PC-3 (cell line): ENCODE measurements at regions not wholly inside any gene's neighbourhood (a gene's known extent, or its start where the extent isn't known, plus 50 kb on each side); places are given as distances from the start of the nearest gene placed in this dataset.
"Not testable (repeated sequence)": the region's sequence is repeated elsewhere in the genome, so short reads cannot be mapped to it uniquely, and the experiment has no call there.

Experiments
- ATAC-seq: fragments of 200-7000 bp; cut with Tn5 transposase; 2 replicates; pipeline ENCODE4 v1.9.1; 2020; ENCODE audit warnings: mild to moderate bottlenecking, moderate library complexity
- BruUV-seq: library from RNA; stranded (reverse); fragments of 400-500 nt; replicated peaks from 2 replicates; lab custom pipeline; 2021; lab: Mats Ljungman, UMichigan
- CTCF ChIA-PET: fragments of 300-600 bp; sonication (Branson Sonifier 250); formaldehyde crosslinking; loops from one replicate; lab custom pipeline; 2022; ENCODE audit warnings: antibody characterized with exemption; lab: Charles Lee
- POLR2A ChIA-PET: fragments of 300-600 bp; sonication (Branson Sonifier 250); formaldehyde crosslinking; loops from one replicate; lab custom pipeline; 2022; ENCODE audit warnings: antibody characterized with exemption; ENCODE audit not compliant: unreplicated experiment; lab: Charles Lee
- DNase-seq: peaks from one replicate; pipeline ENCODE4 v3.0.0-alpha.2; 2015
- H2AFZ ChIP-seq: fragments of 300-600 bp; sonication (generic); 2 replicates; pipeline ENCODE4 v1.6.0; 2016; ENCODE audit warnings: antibody characterized with exemption, low read length
- H3F3A ChIP-seq: fragments of 300-600 bp; sonication (generic); one replicate; pipeline ENCODE4 v1.6.0; 2017; ENCODE audit warnings: antibody characterized with exemption, low read length, control low read depth, mild to moderate bottlenecking; ENCODE audit not compliant: unreplicated experiment
- H3K27ac ChIP-seq: fragments of 300-600 bp; sonication (generic); 2 replicates; pipeline ENCODE4 v1.5.1; 2016; ENCODE audit warnings: mild to moderate bottlenecking, low read length
- H3K27me3 ChIP-seq: fragments of 300-600 bp; sonication (generic); 2 replicates; pipeline ENCODE4 v1.6.1; 2016; ENCODE audit warnings: low read length, mixed read lengths
- H3K36me3 ChIP-seq: fragments of 300-600 bp; sonication (generic); 2 replicates; pipeline ENCODE4 v1.6.1; 2016; ENCODE audit warnings: low read depth, mixed run types, low read length, mixed read lengths
- H3K4me1 ChIP-seq: fragments of 300-600 bp; sonication (generic); 2 replicates; pipeline ENCODE4 v1.5.1; 2016; ENCODE audit warnings: low read length; ENCODE audit not compliant: insufficient read depth
- H3K4me2 ChIP-seq: fragments of 300-600 bp; sonication (generic); 2 replicates; pipeline ENCODE4 v1.6.0; 2016; ENCODE audit warnings: low read length
- H3K4me3 ChIP-seq: fragments of 300-600 bp; sonication (generic); 2 replicates; pipeline ENCODE4 v1.5.1; 2016; ENCODE audit warnings: mild to moderate bottlenecking, low read length, mixed read lengths
- H3K79me2 ChIP-seq: fragments of 300-600 bp; sonication (generic); 2 replicates; pipeline ENCODE4 v1.6.1; 2017; ENCODE audit warnings: low read length, mixed read lengths
- H3K9ac ChIP-seq: fragments of 300-600 bp; sonication (generic); 2 replicates; pipeline ENCODE4 v1.6.0; 2016; ENCODE audit warnings: mild to moderate bottlenecking, low read length
- H3K9me2 ChIP-seq: fragments of 300-600 bp; sonication (generic); replicated peaks from 2 replicates; pipeline ENCODE4 v1.6.1; 2016; ENCODE audit warnings: mixed run types, low read length, mixed read lengths
- H3K9me3 ChIP-seq: fragments of 300-600 bp; sonication (generic); 2 replicates; pipeline ENCODE4 v1.6.1; 2016; ENCODE audit warnings: low read length, mixed read lengths
- H4K20me1 ChIP-seq: fragments of 300-600 bp; sonication (generic); 2 replicates; pipeline ENCODE4 v1.6.1; 2016; ENCODE audit warnings: low read length, mixed read lengths
- EZH2 ChIP-seq: fragments of 300-600 bp; sonication (generic); IDR thresholded peaks from one replicate; pipeline ENCODE4 v1.6.1; 2017; ENCODE audit warnings: antibody characterized with exemption, mild to moderate bottlenecking, low read length; ENCODE audit not compliant: unreplicated experiment
- EZH2phosphoT487 ChIP-seq: fragments of 300-600 bp; sonication (generic); IDR thresholded peaks from 2 replicates; pipeline ENCODE4 v1.6.1; 2018; ENCODE audit warnings: mild to moderate bottlenecking, antibody characterized with exemption, low read length, borderline replicate concordance
- intact Hi-C: fragments of 100-400 bp; cut with micrococcal nuclease; formaldehyde crosslinking; loops from 2 replicates; pipeline ENCODE4 v1.9.0; 2023
- TF ChIP-seq, protein P1 (sequence below): fragments of 300-600 bp; sonication (generic); conservative IDR thresholded peaks from 2 replicates; pipeline ENCODE4 v1.5.1; 2017; ENCODE audit warnings: antibody characterized with exemption, low read depth, mild to moderate bottlenecking, low read length

DNA sequence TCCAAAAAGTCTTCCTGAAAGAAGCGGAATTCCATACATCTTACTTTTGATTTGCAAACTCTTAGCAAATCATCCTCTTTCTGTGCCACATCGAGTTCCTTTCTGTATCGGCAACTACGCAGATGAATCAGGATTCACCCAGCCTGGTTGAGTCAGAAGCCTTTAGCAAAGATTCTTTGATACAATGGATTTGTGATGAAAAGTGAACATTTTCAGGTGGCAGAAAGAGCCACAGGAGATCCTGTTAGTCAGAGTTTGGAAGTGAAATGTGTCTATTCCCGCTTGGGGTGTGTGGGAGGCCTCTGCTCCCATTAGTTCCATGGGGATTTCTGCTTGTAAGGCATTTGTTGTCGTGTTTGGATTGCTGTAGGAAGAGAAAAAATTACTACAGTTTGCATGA is 351.8 kb upstream of the WWC1 start:
- H3K36me3 ChIP-seq: no peaks in the 10 kb centered on the region
- no peaks in the 10 kb centered on the region for H3F3A ChIP-seq
- no peak overlapping the region for H3K27ac ChIP-seq
- no TSS peak for BruUV-seq
- ChIA-PET POLR2A (no interaction called here), CTCF (no interaction called here)
- TF ChIP-seq EZH2phosphoT487 (no peak), EZH2 (no peak)
- TF ChIP-seq, protein P1, sequence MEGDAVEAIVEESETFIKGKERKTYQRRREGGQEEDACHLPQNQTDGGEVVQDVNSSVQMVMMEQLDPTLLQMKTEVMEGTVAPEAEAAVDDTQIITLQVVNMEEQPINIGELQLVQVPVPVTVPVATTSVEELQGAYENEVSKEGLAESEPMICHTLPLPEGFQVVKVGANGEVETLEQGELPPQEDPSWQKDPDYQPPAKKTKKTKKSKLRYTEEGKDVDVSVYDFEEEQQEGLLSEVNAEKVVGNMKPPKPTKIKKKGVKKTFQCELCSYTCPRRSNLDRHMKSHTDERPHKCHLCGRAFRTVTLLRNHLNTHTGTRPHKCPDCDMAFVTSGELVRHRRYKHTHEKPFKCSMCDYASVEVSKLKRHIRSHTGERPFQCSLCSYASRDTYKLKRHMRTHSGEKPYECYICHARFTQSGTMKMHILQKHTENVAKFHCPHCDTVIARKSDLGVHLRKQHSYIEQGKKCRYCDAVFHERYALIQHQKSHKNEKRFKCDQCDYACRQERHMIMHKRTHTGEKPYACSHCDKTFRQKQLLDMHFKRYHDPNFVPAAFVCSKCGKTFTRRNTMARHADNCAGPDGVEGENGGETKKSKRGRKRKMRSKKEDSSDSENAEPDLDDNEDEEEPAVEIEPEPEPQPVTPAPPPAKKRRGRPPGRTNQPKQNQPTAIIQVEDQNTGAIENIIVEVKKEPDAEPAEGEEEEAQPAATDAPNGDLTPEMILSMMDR: no peak
- peaks cover 64% of the 10 kb centered on the region for H3K27me3 ChIP-seq
- H3K9me3 ChIP-seq: no peaks in the 10 kb centered on the region
- no peak overlapping the region for H2AFZ ChIP-seq
- no peaks in the 10 kb centered on the region for H3K9me2 ChIP-seq
- H3K4me1 ChIP-seq: no peaks in the 10 kb centered on the region
- DNase-seq: no peak
- no peaks in the 10 kb centered on the region for H3K79me2 ChIP-seq
- H3K9ac ChIP-seq: no peak overlapping the region
- no peaks in the 10 kb centered on the region for H4K20me1 ChIP-seq
- no peak overlapping the region for H3K4me3 ChIP-seq
- H3K4me2 ChIP-seq: no peak overlapping the region
- no peak for ATAC-seq
- intact Hi-C loops: loop anchor here (10.0 kb wide), 1 partner anchor 355 kb away; no protein-coding TSS in a partner anchor

DNA sequence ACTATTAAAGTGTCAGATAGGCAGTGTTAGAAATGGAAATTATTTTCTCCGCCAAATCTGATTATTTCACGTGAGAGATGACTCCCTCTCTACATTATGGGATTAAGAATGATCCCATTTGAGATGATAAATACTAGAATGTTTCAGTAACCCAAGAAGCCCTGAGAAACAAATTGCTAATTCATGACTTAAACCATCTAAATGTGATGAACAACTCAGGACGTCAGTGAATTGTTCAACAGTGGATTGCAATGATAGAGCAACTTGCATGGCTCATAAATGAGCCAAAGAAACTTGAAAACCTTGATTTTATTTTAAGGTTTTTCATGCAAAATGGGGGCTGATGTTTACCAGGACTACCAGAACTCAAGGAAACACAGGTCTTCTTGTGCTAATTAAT is 350.5 kb upstream of the WWC1 start:
- ChIA-PET CTCF (no interaction called here), POLR2A (no interaction called here)
- no peak for TF ChIP-seq EZH2phosphoT487
- no peak for TF ChIP-seq EZH2
- TF ChIP-seq, protein P1: no peak
- Histone ChIP-seq H3K4me2 (no peak overlapping the region), H3K27me3 (peaks cover 64% of the 10 kb centered on the region), H3K79me2 (no peaks in the 10 kb centered on the region), H3K36me3 (no peaks in the 10 kb centered on the region), H3K4me3 (no peak overlapping the region), H3F3A (no peaks in the 10 kb centered on the region), H3K27ac (no peak overlapping the region), H2AFZ (no peak overlapping the region), H3K4me1 (no peaks in the 10 kb centered on the region), H3K9me2 (no peaks in the 10 kb centered on the region), H3K9ac (no peak overlapping the region), H3K9me3 (no peaks in the 10 kb centered on the region), H4K20me1 (no peaks in the 10 kb centered on the region)
- no TSS peak for BruUV-seq
- DNase-seq (no peak), ATAC-seq (no peak)
- intact Hi-C loops: no loop called here

DNA sequence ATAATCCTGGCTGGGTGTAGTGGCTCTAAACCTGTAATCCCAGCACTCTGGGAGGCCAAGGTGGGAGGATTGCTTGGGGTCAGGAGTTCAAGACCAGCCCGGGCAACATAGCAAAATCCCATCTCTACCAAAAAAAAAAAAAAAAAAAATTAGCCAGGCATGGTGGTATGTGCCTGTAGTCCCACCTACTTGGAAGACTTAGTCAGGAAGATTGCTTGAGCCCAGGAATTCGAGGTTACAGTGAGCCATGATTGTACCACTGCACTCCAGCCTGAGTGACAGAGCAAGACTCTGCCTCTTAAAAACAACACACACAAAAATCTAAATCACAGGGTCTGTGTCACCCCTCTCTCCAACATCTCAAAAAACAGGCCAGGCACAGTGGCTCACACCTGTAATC is 349.9 kb upstream of the WWC1 start:
- H3K27ac ChIP-seq, H3K4me3 ChIP-seq, H3K36me3 ChIP-seq, ATAC-seq, H3K79me2 ChIP-seq, H3K9me2 ChIP-seq, BruUV-seq, H2AFZ ChIP-seq, H4K20me1 ChIP-seq, H3K4me1 ChIP-seq, H3K4me2 ChIP-seq, CTCF ChIA-PET, DNase-seq, H3K9me3 ChIP-seq, H3F3A ChIP-seq, POLR2A ChIA-PET, H3K9ac ChIP-seq, intact Hi-C loops: not testable (repeated sequence)
- peaks cover 58% of the 10 kb centered on the region for H3K27me3 ChIP-seq
